ENCODE measurements at regions not wholly inside any gene's neighbourhood (a gene's known extent, or its start where the extent isn't known, plus 50 kb on each side); places are given as distances from the start of the nearest gene placed in this dataset.

DNA sequence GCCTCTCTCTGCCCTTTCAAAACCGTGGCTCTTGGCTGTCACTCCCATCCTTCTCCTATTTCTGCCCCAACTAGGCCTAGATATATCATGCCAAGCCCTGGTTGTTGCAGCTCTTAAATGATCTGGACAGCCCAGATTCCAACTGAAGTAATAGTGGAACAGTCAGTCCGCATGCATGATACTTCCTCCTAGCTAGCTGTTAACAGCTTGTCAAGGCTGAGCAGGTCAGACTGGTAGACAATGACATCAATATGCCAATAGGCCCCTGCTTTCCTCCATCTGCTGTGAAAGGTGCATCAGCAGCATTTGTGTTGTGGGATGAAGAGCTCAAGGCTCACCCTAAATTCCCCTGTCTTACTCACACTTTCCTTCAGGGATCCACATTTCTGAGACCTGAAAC lies 527.7 kb upstream of the TGFBR2 start:
- TF ChIP-seq FOXM1 (IDR thresholded peaks at IDR 0.05; ENCODE audit: borderline replicate concordance) (no peak), SUZ12 (IDR thresholded peaks at IDR 0.05) (no peak), BHLHE40 (IDR thresholded peaks at IDR 0.05; ENCODE audit: borderline replicate concordance) (no peak), TARDBP (IDR thresholded peaks at IDR 0.05) (no peak), ZNF384 (IDR thresholded peaks at IDR 0.05) (no peak), ELF4 (IDR thresholded peaks at IDR 0.05) (no peak), LEF1 (IDR thresholded peaks at IDR 0.05; ENCODE audit: borderline replicate concordance) (no peak), FOXK2 (IDR thresholded peaks at IDR 0.05) (no peak), CTBP1 (IDR thresholded peaks at IDR 0.05; ENCODE audit: borderline replicate concordance) (no peak), L3MBTL2 (conservative IDR thresholded peaks at IDR 0.05) (no peak), HDGF (IDR thresholded peaks at IDR 0.05; ENCODE audit: borderline replicate concordance) (no peak), FOXA1 (IDR thresholded peaks at IDR 0.05) (no peak), SP1 (IDR thresholded peaks at IDR 0.05) (no peak)
- TF ChIP-seq, protein P1, sequence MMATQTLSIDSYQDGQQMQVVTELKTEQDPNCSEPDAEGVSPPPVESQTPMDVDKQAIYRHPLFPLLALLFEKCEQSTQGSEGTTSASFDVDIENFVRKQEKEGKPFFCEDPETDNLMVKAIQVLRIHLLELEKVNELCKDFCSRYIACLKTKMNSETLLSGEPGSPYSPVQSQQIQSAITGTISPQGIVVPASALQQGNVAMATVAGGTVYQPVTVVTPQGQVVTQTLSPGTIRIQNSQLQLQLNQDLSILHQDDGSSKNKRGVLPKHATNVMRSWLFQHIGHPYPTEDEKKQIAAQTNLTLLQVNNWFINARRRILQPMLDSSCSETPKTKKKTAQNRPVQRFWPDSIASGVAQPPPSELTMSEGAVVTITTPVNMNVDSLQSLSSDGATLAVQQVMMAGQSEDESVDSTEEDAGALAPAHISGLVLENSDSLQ (IDR thresholded peaks at IDR 0.05), result no peak

Measured in HEK293T (cell line).